ENCODE measurements at regions not wholly inside any gene's neighbourhood (a gene's known extent, or its start where the extent isn't known, plus 50 kb on each side); places are given as distances from the start of the nearest gene placed in this dataset.
"Not testable (repeated sequence)": the region's sequence is repeated elsewhere in the genome, so short reads cannot be mapped to it uniquely, and the experiment has no call there.

- not testable (repeated sequence) for TF ChIP-seq POLR2A, CTCF (IDR thresholded peaks at IDR 0.05)
These were observed 172.6 kb upstream of the XIST start for GRCh38 chrX:74025145-74025544.

All from testis (tissue), 2 donors.